Smooth muscle cell (in vitro differentiated cells): ENCODE measurements at regions not wholly inside any gene's neighbourhood (a gene's known extent, or its start where the extent isn't known, plus 50 kb on each side); places are given as distances from the start of the nearest gene placed in this dataset.

Experiments used
- DNase-seq: peaks from one replicate; lab custom pipeline; 2025; ENCODE audit not compliant: unreplicated experiment; lab: John Stamatoyannopoulos, UW
- H2AFZ ChIP-seq: fragments of 200-600 bp; sonication (generic); 2 replicates; pipeline ENCODE4 v1.6.0; 2016; ENCODE audit warnings: antibody characterized with exemption, low read depth, mild to moderate bottlenecking
- H3F3A ChIP-seq: fragments of 200-600 bp; sonication (generic); 2 replicates; pipeline ENCODE4 v1.6.0; 2017; ENCODE audit warnings: antibody characterized with exemption, low read depth
- H3K27ac ChIP-seq: fragments of 200-600 bp; sonication (generic); 2 replicates; pipeline ENCODE4 v1.5.1; 2016; ENCODE audit warnings: low read depth, mild to moderate bottlenecking
- H3K27me3 ChIP-seq: fragments of 200-600 bp; sonication (generic); 2 replicates; pipeline ENCODE4 v1.6.1; 2016; ENCODE audit warnings: low read depth, mild to moderate bottlenecking
- H3K36me3 ChIP-seq: fragments of 200-600 bp; sonication (generic); 2 replicates; pipeline ENCODE4 v1.5.1; 2016; ENCODE audit warnings: low read depth
- H3K4me1 ChIP-seq: fragments of 200-600 bp; sonication (generic); 2 replicates; pipeline ENCODE4 v1.5.1; 2016; ENCODE audit warnings: low read depth
- H3K4me2 ChIP-seq: fragments of 200-600 bp; sonication (generic); 2 replicates; pipeline ENCODE4 v1.6.0; 2016; ENCODE audit warnings: mild to moderate bottlenecking
- H3K4me3 ChIP-seq: fragments of 200-600 bp; sonication (generic); 2 replicates; pipeline ENCODE4 v1.5.1; 2016; ENCODE audit warnings: mild to moderate bottlenecking
- H3K79me2 ChIP-seq: fragments of 200-600 bp; sonication (generic); 2 replicates; pipeline ENCODE4 v1.6.0; 2016; ENCODE audit warnings: low read depth, mild to moderate bottlenecking
- H3K9ac ChIP-seq: fragments of 200-600 bp; sonication (generic); 2 replicates; pipeline ENCODE4 v1.6.0; 2016; ENCODE audit warnings: low read depth
- H3K9me3 ChIP-seq: fragments of 200-600 bp; sonication (generic); replicated peaks from 2 replicates; pipeline ENCODE4 v1.5.1; 2016; ENCODE audit warnings: low read depth
- H4K20me1 ChIP-seq: fragments of 200-600 bp; sonication (generic); 2 replicates; pipeline ENCODE4 v1.6.0; 2016; ENCODE audit warnings: low read depth
- WGBS: methylation state at CpG from one replicate; pipeline ENCODE4 v1.1.7; 2016; ENCODE audit warnings: low lambda C conversion rate; 5-methylcytosine and 5-hydroxymethylcytosine counted together
- TF ChIP-seq, protein P1 (sequence below): fragments of 200-600 bp; sonication (generic); IDR thresholded peaks from 2 replicates; pipeline ENCODE4 v1.5.1; 2017; ENCODE audit warnings: borderline replicate concordance, mild to moderate bottlenecking, antibody characterized with exemption; ENCODE audit not compliant: insufficient read depth, poor library complexity, severe bottlenecking

DNA sequence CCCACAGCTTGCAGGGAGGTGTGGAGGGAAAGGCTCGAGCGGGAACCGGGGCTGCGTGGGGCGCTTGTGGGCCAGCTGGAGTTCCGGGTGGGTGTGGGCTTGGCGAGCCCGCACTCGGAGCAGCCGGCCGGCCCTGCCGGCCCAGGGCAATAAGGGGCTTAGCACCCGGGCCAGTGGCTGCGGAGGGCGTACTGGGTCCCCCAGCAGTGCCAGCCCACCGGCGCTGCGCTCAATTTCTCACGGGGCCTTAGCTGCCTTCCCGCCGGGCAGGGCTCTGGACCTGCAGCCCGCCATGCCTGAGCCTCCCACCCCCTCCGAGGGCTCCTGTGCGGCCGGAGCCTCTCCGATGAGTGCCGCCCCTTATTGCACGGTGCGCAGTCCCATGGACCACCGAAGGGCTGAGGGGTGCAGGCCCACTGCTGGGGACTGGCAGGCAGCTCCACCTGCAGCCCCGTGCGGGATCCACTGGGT lies 1242.2 kb upstream of the EYS start:
- no peak for DNase-seq
- TF ChIP-seq, protein P1, sequence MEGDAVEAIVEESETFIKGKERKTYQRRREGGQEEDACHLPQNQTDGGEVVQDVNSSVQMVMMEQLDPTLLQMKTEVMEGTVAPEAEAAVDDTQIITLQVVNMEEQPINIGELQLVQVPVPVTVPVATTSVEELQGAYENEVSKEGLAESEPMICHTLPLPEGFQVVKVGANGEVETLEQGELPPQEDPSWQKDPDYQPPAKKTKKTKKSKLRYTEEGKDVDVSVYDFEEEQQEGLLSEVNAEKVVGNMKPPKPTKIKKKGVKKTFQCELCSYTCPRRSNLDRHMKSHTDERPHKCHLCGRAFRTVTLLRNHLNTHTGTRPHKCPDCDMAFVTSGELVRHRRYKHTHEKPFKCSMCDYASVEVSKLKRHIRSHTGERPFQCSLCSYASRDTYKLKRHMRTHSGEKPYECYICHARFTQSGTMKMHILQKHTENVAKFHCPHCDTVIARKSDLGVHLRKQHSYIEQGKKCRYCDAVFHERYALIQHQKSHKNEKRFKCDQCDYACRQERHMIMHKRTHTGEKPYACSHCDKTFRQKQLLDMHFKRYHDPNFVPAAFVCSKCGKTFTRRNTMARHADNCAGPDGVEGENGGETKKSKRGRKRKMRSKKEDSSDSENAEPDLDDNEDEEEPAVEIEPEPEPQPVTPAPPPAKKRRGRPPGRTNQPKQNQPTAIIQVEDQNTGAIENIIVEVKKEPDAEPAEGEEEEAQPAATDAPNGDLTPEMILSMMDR, result no peak
- Histone ChIP-seq H3K27me3 (no peaks in the 10 kb centered on the region), H4K20me1 (no peaks in the 10 kb centered on the region), H2AFZ (no peak overlapping the region), H3K27ac (no peak overlapping the region), H3K4me3 (no peak overlapping the region), H3K4me2 (no peak overlapping the region), H3K36me3 (no peaks in the 10 kb centered on the region), H3F3A (no peaks in the 10 kb centered on the region), H3K79me2 (no peaks in the 10 kb centered on the region), H3K4me1 (no peaks in the 10 kb centered on the region), H3K9me3 (no peaks in the 10 kb centered on the region), H3K9ac (no peak overlapping the region)
- 93% methylated on average over 19 of the region's 32 CpGs for WGBS

GRCh38 chr6:66948106-66948505 lies 1241.1 kb upstream of the EYS start:
- H3F3A ChIP-seq, result no peaks in the 10 kb centered on the region
- H3K27ac ChIP-seq, result no peak overlapping the region
- no peaks in the 10 kb centered on the region for H3K4me1 ChIP-seq
- H4K20me1 ChIP-seq, result no peaks in the 10 kb centered on the region
- no peak overlapping the region for H3K9ac ChIP-seq
- TF ChIP-seq, protein P1, result no peak
- no peak overlapping the region for H2AFZ ChIP-seq
- H3K4me2 ChIP-seq, result no peak overlapping the region
- H3K36me3 ChIP-seq, result no peaks in the 10 kb centered on the region
- no peak for DNase-seq
- WGBS, result 0% methylated on average over 2 of the region's 2 CpGs
- no peaks in the 10 kb centered on the region for H3K9me3 ChIP-seq
- no peaks in the 10 kb centered on the region for H3K79me2 ChIP-seq
- no peak overlapping the region for H3K4me3 ChIP-seq
- H3K27me3 ChIP-seq, result no peaks in the 10 kb centered on the region

DNA sequence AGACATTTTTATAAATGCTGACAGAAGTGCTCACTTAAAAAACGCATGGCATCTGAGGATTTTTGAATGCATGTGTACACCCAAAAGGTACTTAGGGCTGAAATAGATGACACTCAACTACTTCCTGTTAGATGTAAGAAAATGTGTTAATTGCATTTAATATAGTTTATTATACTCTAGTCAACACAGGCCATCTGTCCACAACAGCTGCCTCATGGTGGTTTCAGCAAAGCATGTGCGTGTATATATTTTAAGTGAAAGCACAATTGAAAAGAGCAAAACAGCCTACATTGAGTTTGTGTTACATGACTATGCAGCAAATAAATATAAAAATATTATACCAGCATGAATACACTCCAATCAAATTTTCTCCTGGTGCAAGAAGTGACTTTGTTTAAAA lies 1233.0 kb upstream of the EYS start:
- no peaks in the 10 kb centered on the region for H4K20me1 ChIP-seq
- no peak overlapping the region for H3K9ac ChIP-seq
- TF ChIP-seq, protein P1, result no peak
- no peak overlapping the region for H3K27ac ChIP-seq
- no peak overlapping the region for H2AFZ ChIP-seq
- no peaks in the 10 kb centered on the region for H3K4me1 ChIP-seq
- no peaks in the 10 kb centered on the region for H3K27me3 ChIP-seq
- H3K9me3 ChIP-seq, result no peaks in the 10 kb centered on the region
- H3F3A ChIP-seq, result no peaks in the 10 kb centered on the region
- H3K79me2 ChIP-seq, result no peaks in the 10 kb centered on the region
- H3K4me3 ChIP-seq, result no peak overlapping the region
- no peak for DNase-seq
- H3K4me2 ChIP-seq, result no peak overlapping the region
- H3K36me3 ChIP-seq, result no peaks in the 10 kb centered on the region
- WGBS, result 93% methylated on average over 2 of the region's 2 CpGs

DNA sequence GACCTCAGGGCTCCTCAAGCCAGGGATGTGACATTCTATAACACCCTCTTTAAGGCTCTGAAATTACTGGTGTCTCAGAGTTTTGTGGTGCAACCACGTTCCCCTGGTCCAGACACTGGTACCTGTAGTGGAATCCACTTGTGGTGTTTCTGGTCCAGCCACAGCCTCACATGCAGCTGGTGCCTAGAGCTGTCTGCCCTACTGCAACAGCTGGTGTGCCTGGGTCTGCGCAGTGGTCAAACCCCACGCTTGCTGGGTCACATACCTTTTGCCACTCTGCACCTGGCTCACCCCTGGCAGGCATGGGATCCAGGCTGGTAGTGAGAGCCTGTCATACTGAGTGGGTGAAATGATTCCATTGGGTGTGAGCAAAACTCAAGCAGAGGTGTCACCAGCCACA lies 1230.2 kb upstream of the EYS start:
- no peaks in the 10 kb centered on the region for H3K4me1 ChIP-seq
- H3K9me3 ChIP-seq, result no peaks in the 10 kb centered on the region
- H3K27me3 ChIP-seq, result no peaks in the 10 kb centered on the region
- no peak overlapping the region for H3K4me3 ChIP-seq
- TF ChIP-seq, protein P1, result no peak
- H3K4me2 ChIP-seq, result no peak overlapping the region
- H4K20me1 ChIP-seq, result no peaks in the 10 kb centered on the region
- H3K27ac ChIP-seq, result no peak overlapping the region
- DNase-seq, result no peak
- H3K36me3 ChIP-seq, result no peaks in the 10 kb centered on the region
- H3K79me2 ChIP-seq, result no peaks in the 10 kb centered on the region
- WGBS, result 79% methylated on average over 3 of the region's 3 CpGs
- H3K9ac ChIP-seq, result no peak overlapping the region
- H2AFZ ChIP-seq, result no peak overlapping the region
- H3F3A ChIP-seq, result no peaks in the 10 kb centered on the region
